H1 (cell line): ENCODE measurements at regions not wholly inside any gene's neighbourhood (a gene's known extent, or its start where the extent isn't known, plus 50 kb on each side); places are given as distances from the start of the nearest gene placed in this dataset.

ENCODE experiments used
- BCL11A ChIP-seq, 2 experiments: IDR thresholded peaks; one replicate each; pipeline ENCODE4 v1.6.1; 2011; ENCODE audit warnings: low read depth in 2 of 2, low read length in 2 of 2, mild to moderate bottlenecking in 2 of 2
- SIN3A ChIP-seq, 2 experiments: IDR thresholded peaks in 1 of 2; conservative IDR thresholded peaks in 1 of 2; 2 replicates each; pipeline ENCODE4 v1.6.1; 2011 to 2012; ENCODE audit warnings: low read length in 2 of 2, improper control_type of control experiment in 1 of 2, low read depth in 1 of 2, mild to moderate bottlenecking in 1 of 2
- SIX5 ChIP-seq: IDR thresholded peaks from 2 replicates; pipeline ENCODE4 v1.6.1; 2011; ENCODE audit warnings: mild to moderate bottlenecking, low read depth, low read length
- TF ChIP-seq, protein P1 (sequence below), 3 experiments: IDR thresholded peaks; 1 replicate in 2 of 3; 2 replicates in 1 of 3; pipeline versions ENCODE4 v1.5.1 to v1.6.1; 2011; ENCODE audit warnings: low read length in 3 of 3, mild to moderate bottlenecking in 3 of 3, inconsistent platforms in 2 of 3, low read depth in 1 of 3, moderate library complexity in 1 of 3; ENCODE audit not compliant: insufficient read depth in 1 of 3; ENCODE audit errors: control extremely low read depth in 1 of 3
- TF ChIP-seq, protein P2 (sequence below): fragments of 300-600 bp; sonication (generic); IDR thresholded peaks from 2 replicates; pipeline ENCODE4 v1.7.1; 2012; ENCODE audit warnings: low read length, moderate library complexity, mild to moderate bottlenecking, inconsistent platforms; ENCODE audit not compliant: insufficient replicate concordance

DNA sequence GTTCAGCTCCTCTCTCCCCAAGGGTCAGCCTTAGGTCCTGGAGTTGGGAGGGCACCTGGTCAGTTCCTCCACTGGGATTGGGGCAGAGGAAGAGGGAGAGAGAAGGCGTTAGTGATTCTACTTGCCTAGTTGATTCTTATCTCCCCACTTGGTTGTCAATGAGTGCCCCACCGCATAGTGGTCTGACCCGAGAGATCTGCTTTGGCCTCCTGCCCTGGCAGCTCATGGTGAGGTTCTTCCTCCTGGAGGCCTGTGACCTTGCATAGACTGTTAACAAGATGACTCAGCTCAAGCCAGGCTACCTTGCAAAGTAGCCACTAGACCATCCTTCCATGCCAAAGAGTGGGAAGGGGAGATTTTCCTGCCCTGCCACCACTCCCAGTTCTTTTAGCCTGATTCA lies 160.6 kb downstream of the TMEM200A start (continued):
- TF ChIP-seq, protein P1, sequence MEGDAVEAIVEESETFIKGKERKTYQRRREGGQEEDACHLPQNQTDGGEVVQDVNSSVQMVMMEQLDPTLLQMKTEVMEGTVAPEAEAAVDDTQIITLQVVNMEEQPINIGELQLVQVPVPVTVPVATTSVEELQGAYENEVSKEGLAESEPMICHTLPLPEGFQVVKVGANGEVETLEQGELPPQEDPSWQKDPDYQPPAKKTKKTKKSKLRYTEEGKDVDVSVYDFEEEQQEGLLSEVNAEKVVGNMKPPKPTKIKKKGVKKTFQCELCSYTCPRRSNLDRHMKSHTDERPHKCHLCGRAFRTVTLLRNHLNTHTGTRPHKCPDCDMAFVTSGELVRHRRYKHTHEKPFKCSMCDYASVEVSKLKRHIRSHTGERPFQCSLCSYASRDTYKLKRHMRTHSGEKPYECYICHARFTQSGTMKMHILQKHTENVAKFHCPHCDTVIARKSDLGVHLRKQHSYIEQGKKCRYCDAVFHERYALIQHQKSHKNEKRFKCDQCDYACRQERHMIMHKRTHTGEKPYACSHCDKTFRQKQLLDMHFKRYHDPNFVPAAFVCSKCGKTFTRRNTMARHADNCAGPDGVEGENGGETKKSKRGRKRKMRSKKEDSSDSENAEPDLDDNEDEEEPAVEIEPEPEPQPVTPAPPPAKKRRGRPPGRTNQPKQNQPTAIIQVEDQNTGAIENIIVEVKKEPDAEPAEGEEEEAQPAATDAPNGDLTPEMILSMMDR (IDR thresholded peaks at IDR 0.05; ENCODE audit: control extremely low read depth in 1 of 3, insufficient read depth in 1 of 3, low read depth in 1 of 3, low read length in 3 of 3) = no peak
- no peak for TF ChIP-seq SIX5
- TF ChIP-seq, protein P2, sequence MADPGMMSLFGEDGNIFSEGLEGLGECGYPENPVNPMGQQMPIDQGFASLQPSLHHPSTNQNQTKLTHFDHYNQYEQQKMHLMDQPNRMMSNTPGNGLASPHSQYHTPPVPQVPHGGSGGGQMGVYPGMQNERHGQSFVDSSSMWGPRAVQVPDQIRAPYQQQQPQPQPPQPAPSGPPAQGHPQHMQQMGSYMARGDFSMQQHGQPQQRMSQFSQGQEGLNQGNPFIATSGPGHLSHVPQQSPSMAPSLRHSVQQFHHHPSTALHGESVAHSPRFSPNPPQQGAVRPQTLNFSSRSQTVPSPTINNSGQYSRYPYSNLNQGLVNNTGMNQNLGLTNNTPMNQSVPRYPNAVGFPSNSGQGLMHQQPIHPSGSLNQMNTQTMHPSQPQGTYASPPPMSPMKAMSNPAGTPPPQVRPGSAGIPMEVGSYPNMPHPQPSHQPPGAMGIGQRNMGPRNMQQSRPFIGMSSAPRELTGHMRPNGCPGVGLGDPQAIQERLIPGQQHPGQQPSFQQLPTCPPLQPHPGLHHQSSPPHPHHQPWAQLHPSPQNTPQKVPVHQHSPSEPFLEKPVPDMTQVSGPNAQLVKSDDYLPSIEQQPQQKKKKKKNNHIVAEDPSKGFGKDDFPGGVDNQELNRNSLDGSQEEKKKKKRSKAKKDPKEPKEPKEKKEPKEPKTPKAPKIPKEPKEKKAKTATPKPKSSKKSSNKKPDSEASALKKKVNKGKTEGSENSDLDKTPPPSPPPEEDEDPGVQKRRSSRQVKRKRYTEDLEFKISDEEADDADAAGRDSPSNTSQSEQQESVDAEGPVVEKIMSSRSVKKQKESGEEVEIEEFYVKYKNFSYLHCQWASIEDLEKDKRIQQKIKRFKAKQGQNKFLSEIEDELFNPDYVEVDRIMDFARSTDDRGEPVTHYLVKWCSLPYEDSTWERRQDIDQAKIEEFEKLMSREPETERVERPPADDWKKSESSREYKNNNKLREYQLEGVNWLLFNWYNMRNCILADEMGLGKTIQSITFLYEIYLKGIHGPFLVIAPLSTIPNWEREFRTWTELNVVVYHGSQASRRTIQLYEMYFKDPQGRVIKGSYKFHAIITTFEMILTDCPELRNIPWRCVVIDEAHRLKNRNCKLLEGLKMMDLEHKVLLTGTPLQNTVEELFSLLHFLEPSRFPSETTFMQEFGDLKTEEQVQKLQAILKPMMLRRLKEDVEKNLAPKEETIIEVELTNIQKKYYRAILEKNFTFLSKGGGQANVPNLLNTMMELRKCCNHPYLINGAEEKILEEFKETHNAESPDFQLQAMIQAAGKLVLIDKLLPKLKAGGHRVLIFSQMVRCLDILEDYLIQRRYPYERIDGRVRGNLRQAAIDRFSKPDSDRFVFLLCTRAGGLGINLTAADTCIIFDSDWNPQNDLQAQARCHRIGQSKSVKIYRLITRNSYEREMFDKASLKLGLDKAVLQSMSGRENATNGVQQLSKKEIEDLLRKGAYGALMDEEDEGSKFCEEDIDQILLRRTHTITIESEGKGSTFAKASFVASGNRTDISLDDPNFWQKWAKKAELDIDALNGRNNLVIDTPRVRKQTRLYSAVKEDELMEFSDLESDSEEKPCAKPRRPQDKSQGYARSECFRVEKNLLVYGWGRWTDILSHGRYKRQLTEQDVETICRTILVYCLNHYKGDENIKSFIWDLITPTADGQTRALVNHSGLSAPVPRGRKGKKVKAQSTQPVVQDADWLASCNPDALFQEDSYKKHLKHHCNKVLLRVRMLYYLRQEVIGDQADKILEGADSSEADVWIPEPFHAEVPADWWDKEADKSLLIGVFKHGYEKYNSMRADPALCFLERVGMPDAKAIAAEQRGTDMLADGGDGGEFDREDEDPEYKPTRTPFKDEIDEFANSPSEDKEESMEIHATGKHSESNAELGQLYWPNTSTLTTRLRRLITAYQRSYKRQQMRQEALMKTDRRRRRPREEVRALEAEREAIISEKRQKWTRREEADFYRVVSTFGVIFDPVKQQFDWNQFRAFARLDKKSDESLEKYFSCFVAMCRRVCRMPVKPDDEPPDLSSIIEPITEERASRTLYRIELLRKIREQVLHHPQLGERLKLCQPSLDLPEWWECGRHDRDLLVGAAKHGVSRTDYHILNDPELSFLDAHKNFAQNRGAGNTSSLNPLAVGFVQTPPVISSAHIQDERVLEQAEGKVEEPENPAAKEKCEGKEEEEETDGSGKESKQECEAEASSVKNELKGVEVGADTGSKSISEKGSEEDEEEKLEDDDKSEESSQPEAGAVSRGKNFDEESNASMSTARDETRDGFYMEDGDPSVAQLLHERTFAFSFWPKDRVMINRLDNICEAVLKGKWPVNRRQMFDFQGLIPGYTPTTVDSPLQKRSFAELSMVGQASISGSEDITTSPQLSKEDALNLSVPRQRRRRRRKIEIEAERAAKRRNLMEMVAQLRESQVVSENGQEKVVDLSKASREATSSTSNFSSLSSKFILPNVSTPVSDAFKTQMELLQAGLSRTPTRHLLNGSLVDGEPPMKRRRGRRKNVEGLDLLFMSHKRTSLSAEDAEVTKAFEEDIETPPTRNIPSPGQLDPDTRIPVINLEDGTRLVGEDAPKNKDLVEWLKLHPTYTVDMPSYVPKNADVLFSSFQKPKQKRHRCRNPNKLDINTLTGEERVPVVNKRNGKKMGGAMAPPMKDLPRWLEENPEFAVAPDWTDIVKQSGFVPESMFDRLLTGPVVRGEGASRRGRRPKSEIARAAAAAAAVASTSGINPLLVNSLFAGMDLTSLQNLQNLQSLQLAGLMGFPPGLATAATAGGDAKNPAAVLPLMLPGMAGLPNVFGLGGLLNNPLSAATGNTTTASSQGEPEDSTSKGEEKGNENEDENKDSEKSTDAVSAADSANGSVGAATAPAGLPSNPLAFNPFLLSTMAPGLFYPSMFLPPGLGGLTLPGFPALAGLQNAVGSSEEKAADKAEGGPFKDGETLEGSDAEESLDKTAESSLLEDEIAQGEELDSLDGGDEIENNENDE = no peak
- TF ChIP-seq BCL11A (IDR thresholded peaks at IDR 0.05; ENCODE audit: low read depth in 2 of 2, low read length in 2 of 2) = no peak
- no peak for TF ChIP-seq SIN3A (conservative IDR thresholded peaks at IDR 0.05 in 1 of 2, IDR thresholded peaks at IDR 0.05 in 1 of 2; ENCODE audit: low read depth in 1 of 2, low read length in 2 of 2)
